ENCODE measurements at regions not wholly inside any gene's neighbourhood (a gene's known extent, or its start where the extent isn't known, plus 50 kb on each side); places are given as distances from the start of the nearest gene placed in this dataset.

DNA sequence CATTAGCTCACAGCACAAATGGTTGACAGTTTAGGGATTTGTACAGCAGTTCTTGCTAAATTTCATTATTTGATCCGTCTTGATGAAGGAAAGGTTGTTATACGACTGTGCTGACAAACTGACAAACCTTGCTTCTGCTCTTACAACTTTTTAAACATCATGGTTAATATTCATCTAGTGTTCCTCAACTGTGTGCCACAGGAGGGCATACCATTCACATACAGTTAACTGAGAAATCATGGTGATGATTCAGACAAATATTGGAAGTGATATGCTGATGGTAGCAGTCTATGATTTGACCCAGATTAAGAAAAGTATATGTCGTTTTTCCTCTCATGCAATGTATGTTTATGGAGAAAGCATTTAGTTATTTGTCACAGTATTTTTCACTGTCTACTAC is 129.8 kb upstream of the FSIP2 start (continued):
- TF ChIP-seq ZNF232 (CRISPR knock-in tag; IDR thresholded peaks at IDR 0.05) (no peak), HMGA2 (CRISPR knock-in tag; IDR thresholded peaks at IDR 0.05) (no peak)

DNA sequence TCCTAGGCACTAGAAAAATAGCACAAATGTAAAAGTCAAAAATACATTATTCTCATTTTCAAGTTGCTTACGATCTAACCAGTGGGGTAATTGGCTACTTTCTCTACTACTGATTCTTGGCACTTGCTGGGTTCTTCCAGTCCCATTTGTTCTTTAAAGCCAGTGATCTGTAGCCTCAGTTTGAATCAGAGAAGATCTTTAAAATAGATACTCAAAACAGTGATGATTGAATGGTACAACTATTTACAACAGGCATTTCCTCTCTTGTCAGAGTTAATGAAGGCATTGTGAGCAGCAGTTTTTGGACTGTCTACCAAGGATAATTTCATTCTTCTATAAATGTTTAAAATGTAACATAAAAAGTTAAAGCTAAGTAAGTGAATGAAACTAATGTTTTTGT is 128.3 kb upstream of the FSIP2 start:
- DNase-seq (ENCODE audit: low spot score): no peak
- H3K27ac Mint-ChIP-seq: no peak overlapping the region
- TF ChIP-seq TEAD1 (CRISPR knock-in tag; IDR thresholded peaks at IDR 0.05) (no peak), TP53 (CRISPR knock-in tag; IDR thresholded peaks at IDR 0.05) (no peak), IRF2 (CRISPR knock-in tag; IDR thresholded peaks at IDR 0.05; ENCODE audit: borderline replicate concordance, low read depth) (no peak), ZNF396 (CRISPR knock-in tag; IDR thresholded peaks at IDR 0.05; ENCODE audit: borderline replicate concordance) (no peak), FOXP1 (CRISPR knock-in tag; IDR thresholded peaks at IDR 0.05; ENCODE audit: borderline replicate concordance) (no peak), PRRX2 (CRISPR knock-in tag; IDR thresholded peaks at IDR 0.05) (no peak), MXD4 (CRISPR knock-in tag; IDR thresholded peaks at IDR 0.05; ENCODE audit: borderline replicate concordance) (no peak), CREB1 (CRISPR knock-in tag; IDR thresholded peaks at IDR 0.05) (no peak), GTF2I (CRISPR knock-in tag; conservative IDR thresholded peaks at IDR 0.05) (no peak), NR3C1 (CRISPR knock-in tag; conservative IDR thresholded peaks at IDR 0.05; ENCODE audit: low read depth) (no peak), GABPB1 (CRISPR knock-in tag; IDR thresholded peaks at IDR 0.05) (no peak)
- TF ChIP-seq, protein P1, sequence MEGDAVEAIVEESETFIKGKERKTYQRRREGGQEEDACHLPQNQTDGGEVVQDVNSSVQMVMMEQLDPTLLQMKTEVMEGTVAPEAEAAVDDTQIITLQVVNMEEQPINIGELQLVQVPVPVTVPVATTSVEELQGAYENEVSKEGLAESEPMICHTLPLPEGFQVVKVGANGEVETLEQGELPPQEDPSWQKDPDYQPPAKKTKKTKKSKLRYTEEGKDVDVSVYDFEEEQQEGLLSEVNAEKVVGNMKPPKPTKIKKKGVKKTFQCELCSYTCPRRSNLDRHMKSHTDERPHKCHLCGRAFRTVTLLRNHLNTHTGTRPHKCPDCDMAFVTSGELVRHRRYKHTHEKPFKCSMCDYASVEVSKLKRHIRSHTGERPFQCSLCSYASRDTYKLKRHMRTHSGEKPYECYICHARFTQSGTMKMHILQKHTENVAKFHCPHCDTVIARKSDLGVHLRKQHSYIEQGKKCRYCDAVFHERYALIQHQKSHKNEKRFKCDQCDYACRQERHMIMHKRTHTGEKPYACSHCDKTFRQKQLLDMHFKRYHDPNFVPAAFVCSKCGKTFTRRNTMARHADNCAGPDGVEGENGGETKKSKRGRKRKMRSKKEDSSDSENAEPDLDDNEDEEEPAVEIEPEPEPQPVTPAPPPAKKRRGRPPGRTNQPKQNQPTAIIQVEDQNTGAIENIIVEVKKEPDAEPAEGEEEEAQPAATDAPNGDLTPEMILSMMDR (IDR thresholded peaks at IDR 0.05): no peak
- TF ChIP-seq, protein P2, sequence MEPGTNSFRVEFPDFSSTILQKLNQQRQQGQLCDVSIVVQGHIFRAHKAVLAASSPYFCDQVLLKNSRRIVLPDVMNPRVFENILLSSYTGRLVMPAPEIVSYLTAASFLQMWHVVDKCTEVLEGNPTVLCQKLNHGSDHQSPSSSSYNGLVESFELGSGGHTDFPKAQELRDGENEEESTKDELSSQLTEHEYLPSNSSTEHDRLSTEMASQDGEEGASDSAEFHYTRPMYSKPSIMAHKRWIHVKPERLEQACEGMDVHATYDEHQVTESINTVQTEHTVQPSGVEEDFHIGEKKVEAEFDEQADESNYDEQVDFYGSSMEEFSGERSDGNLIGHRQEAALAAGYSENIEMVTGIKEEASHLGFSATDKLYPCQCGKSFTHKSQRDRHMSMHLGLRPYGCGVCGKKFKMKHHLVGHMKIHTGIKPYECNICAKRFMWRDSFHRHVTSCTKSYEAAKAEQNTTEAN (CRISPR knock-in tag; IDR thresholded peaks at IDR 0.05): no peak
- TF ChIP-seq, protein P3, sequence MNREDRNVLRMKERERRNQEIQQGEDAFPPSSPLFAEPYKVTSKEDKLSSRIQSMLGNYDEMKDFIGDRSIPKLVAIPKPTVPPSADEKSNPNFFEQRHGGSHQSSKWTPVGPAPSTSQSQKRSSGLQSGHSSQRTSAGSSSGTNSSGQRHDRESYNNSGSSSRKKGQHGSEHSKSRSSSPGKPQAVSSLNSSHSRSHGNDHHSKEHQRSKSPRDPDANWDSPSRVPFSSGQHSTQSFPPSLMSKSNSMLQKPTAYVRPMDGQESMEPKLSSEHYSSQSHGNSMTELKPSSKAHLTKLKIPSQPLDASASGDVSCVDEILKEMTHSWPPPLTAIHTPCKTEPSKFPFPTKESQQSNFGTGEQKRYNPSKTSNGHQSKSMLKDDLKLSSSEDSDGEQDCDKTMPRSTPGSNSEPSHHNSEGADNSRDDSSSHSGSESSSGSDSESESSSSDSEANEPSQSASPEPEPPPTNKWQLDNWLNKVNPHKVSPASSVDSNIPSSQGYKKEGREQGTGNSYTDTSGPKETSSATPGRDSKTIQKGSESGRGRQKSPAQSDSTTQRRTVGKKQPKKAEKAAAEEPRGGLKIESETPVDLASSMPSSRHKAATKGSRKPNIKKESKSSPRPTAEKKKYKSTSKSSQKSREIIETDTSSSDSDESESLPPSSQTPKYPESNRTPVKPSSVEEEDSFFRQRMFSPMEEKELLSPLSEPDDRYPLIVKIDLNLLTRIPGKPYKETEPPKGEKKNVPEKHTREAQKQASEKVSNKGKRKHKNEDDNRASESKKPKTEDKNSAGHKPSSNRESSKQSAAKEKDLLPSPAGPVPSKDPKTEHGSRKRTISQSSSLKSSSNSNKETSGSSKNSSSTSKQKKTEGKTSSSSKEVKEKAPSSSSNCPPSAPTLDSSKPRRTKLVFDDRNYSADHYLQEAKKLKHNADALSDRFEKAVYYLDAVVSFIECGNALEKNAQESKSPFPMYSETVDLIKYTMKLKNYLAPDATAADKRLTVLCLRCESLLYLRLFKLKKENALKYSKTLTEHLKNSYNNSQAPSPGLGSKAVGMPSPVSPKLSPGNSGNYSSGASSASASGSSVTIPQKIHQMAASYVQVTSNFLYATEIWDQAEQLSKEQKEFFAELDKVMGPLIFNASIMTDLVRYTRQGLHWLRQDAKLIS (CRISPR knock-in tag; IDR thresholded peaks at IDR 0.05; ENCODE audit: borderline replicate concordance): no peak
- no peak overlapping the region for H3K4me3 Mint-ChIP-seq
- no peaks in the 10 kb centered on the region for H3K4me1 Mint-ChIP-seq
- ChIA-PET CTCF (interaction anchor here (1.5 kb wide), 1 partner anchor 129 kb away, joined by 6 read pairs; no protein-coding TSS in a partner anchor), POLR2A (no interaction called here)
- no peaks in the 10 kb centered on the region for H3K36me3 Mint-ChIP-seq
- H3K27me3 Mint-ChIP-seq (ENCODE audit: low read depth): no peaks in the 10 kb centered on the region
- H3K9me3 Mint-ChIP-seq: peaks cover 10% of the 10 kb centered on the region
- no peak for ATAC-seq

DNA sequence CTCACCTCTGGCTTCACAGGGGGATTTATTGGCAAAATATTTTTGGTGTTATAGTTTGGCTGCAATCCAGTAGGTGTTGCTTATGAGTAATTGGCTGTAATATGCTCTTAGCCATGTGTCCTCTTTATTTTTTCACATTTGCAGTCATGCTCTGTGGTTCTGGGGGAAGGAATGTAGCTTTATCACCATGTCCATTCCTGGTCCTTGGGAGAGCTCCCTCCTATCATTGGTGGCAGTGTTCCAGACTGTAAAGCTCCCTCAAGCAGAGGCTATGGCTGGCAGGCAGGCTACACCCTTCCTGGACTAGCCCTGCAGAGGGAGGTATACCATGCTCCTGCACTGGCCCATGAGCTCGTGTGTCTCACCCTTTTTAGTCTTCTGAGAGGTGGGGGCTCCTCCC is 120.0 kb upstream of the FSIP2 start:
- no peak for DNase-seq (ENCODE audit: low spot score)
- ChIA-PET POLR2A (no interaction called here), CTCF (interaction anchor here (0.8 to 3.0 kb wide), 4 partner anchors 10 to 327 kb away, joined by 3 to 27 read pairs (median 10); partner anchors contain the start of gene FSIP2)
- peak; percentile 96 for ATAC-seq
- no peaks in the 10 kb centered on the region for H3K4me1 Mint-ChIP-seq
- no peak overlapping the region for H3K4me3 Mint-ChIP-seq
- no peaks in the 10 kb centered on the region for H3K36me3 Mint-ChIP-seq
- H3K27ac Mint-ChIP-seq: no peak overlapping the region
- peaks cover 5% of the 10 kb centered on the region; the same call in 1 of the 2 replicates for H3K9me3 Mint-ChIP-seq
- no peaks in the 10 kb centered on the region for H3K27me3 Mint-ChIP-seq (ENCODE audit: low read depth)
- TF ChIP-seq, protein P4, sequence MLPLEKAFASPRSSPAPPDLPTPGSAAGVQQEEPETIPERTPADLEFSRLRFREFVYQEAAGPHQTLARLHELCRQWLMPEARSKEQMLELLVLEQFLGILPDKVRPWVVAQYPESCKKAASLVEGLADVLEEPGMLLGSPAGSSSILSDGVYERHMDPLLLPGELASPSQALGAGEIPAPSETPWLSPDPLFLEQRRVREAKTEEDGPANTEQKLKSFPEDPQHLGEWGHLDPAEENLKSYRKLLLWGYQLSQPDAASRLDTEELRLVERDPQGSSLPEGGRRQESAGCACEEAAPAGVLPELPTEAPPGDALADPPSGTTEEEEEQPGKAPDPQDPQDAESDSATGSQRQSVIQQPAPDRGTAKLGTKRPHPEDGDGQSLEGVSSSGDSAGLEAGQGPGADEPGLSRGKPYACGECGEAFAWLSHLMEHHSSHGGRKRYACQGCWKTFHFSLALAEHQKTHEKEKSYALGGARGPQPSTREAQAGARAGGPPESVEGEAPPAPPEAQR (CRISPR knock-in tag; IDR thresholded peaks at IDR 0.05): no peak
- no peak for TF ChIP-seq GTF2I (CRISPR knock-in tag; conservative IDR thresholded peaks at IDR 0.05)
- TF ChIP-seq ZBTB21 (CRISPR knock-in tag; IDR thresholded peaks at IDR 0.05; ENCODE audit: borderline replicate concordance): no peak
- TF ChIP-seq, protein P5, sequence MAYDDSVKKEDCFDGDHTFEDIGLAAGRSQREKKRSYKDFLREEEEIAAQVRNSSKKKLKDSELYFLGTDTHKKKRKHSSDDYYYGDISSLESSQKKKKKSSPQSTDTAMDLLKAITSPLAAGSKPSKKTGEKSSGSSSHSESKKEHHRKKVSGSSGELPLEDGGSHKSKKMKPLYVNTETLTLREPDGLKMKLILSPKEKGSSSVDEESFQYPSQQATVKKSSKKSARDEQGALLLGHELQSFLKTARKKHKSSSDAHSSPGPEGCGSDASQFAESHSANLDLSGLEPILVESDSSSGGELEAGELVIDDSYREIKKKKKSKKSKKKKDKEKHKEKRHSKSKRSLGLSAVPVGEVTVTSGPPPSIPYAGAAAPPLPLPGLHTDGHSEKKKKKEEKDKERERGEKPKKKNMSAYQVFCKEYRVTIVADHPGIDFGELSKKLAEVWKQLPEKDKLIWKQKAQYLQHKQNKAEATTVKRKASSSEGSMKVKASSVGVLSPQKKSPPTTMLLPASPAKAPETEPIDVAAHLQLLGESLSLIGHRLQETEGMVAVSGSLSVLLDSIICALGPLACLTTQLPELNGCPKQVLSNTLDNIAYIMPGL (CRISPR knock-in tag; IDR thresholded peaks at IDR 0.05): no peak
- TF ChIP-seq, protein P6, sequence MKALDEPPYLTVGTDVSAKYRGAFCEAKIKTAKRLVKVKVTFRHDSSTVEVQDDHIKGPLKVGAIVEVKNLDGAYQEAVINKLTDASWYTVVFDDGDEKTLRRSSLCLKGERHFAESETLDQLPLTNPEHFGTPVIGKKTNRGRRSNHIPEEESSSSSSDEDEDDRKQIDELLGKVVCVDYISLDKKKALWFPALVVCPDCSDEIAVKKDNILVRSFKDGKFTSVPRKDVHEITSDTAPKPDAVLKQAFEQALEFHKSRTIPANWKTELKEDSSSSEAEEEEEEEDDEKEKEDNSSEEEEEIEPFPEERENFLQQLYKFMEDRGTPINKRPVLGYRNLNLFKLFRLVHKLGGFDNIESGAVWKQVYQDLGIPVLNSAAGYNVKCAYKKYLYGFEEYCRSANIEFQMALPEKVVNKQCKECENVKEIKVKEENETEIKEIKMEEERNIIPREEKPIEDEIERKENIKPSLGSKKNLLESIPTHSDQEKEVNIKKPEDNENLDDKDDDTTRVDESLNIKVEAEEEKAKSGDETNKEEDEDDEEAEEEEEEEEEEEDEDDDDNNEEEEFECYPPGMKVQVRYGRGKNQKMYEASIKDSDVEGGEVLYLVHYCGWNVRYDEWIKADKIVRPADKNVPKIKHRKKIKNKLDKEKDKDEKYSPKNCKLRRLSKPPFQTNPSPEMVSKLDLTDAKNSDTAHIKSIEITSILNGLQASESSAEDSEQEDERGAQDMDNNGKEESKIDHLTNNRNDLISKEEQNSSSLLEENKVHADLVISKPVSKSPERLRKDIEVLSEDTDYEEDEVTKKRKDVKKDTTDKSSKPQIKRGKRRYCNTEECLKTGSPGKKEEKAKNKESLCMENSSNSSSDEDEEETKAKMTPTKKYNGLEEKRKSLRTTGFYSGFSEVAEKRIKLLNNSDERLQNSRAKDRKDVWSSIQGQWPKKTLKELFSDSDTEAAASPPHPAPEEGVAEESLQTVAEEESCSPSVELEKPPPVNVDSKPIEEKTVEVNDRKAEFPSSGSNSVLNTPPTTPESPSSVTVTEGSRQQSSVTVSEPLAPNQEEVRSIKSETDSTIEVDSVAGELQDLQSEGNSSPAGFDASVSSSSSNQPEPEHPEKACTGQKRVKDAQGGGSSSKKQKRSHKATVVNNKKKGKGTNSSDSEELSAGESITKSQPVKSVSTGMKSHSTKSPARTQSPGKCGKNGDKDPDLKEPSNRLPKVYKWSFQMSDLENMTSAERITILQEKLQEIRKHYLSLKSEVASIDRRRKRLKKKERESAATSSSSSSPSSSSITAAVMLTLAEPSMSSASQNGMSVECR (CRISPR knock-in tag; IDR thresholded peaks at IDR 0.05; ENCODE audit: borderline replicate concordance): no peak
